ENCODE measurements at regions not wholly inside any gene's neighbourhood (a gene's known extent, or its start where the extent isn't known, plus 50 kb on each side); places are given as distances from the start of the nearest gene placed in this dataset.

GRCh38 chr10:78535716-78536218 is 502.1 kb downstream of the RPS24 start:
- ATAC-seq, result no peak
- Histone ChIP-seq H3K4me1 (no peaks in the 10 kb centered on the region), H3K9me3 (no peaks in the 10 kb centered on the region), H3K36me3 (ENCODE audit: insufficient read depth in 1 of 2, low read depth in 1 of 2) (no peaks in the 10 kb centered on the region), H3K4me3 (no peak overlapping the region), H3K27ac (no peak overlapping the region), H3K27me3 (ENCODE audit: insufficient read depth in 3 of 3, low read length in 2 of 3) (no peaks in the 10 kb centered on the region)
- 92 to 97% (median 94%) methylated on average over 4 of the region's 4 CpGs for WGBS, 3 donors
- DNase-seq, result no peak
- intact Hi-C loops (cut with DNase I), result no loop called here
- no peak for TF ChIP-seq CTCF (IDR thresholded peaks at IDR 0.05)

GRCh38 chr10:78537018-78537417 is 503.4 kb downstream of the RPS24 start:
- DNase-seq (no peak), ATAC-seq (no peak)
- 92 to 95% (median 93%) methylated on average over 5 of the region's 5 CpGs for WGBS, 3 donors
- no peak overlapping the region for H3K4me3 ChIP-seq
- H3K36me3 ChIP-seq (ENCODE audit: insufficient read depth in 1 of 2, low read depth in 1 of 2), result no peaks in the 10 kb centered on the region
- no peaks in the 10 kb centered on the region for H3K9me3 ChIP-seq
- intact Hi-C loops (cut with DNase I), result no loop called here
- H3K4me1 ChIP-seq, result no peaks in the 10 kb centered on the region
- H3K27me3 ChIP-seq (ENCODE audit: insufficient read depth in 3 of 3, low read length in 2 of 3), result no peaks in the 10 kb centered on the region
- no peak for TF ChIP-seq CTCF (IDR thresholded peaks at IDR 0.05)
- no peak overlapping the region for H3K27ac ChIP-seq

- 65 to 68% (median 66%) methylated on average over 7 of the region's 7 CpGs for whole genome bisulfite sequencing, 3 donors
- Histone ChIP-seq H3K4me3 (no peak overlapping the region), H3K36me3 (ENCODE audit: insufficient read depth in 1 of 2, low read depth in 1 of 2) (no peaks in the 10 kb centered on the region), H3K27me3 (ENCODE audit: insufficient read depth in 3 of 3, low read length in 2 of 3) (no peaks in the 10 kb centered on the region), H3K4me1 (peaks cover 11% of the 10 kb centered on the region), H3K9me3 (no peaks in the 10 kb centered on the region), H3K27ac (no peak overlapping the region)
- no peak for ATAC-seq
- intact Hi-C loops (cut with DNase I), result no loop called here
- no peak for TF ChIP-seq CTCF (IDR thresholded peaks at IDR 0.05)
- DNase-seq, result no peak
Observed at GRCh38 chr10:78539247-78539766, 505.6 kb downstream of the RPS24 start.

- DNase-seq (no peak), ATAC-seq (no peak)
- no peaks in the 10 kb centered on the region for H3K27me3 ChIP-seq (ENCODE audit: insufficient read depth in 3 of 3, low read length in 2 of 3)
- H3K9me3 ChIP-seq, result no peaks in the 10 kb centered on the region
- H3K4me3 ChIP-seq, result no peak overlapping the region
- intact Hi-C loops (cut with DNase I), result no loop called here
- H3K27ac ChIP-seq, result no peak overlapping the region
- H3K36me3 ChIP-seq (ENCODE audit: insufficient read depth in 1 of 2, low read depth in 1 of 2), result no peaks in the 10 kb centered on the region
- peaks cover 16% of the 10 kb centered on the region for H3K4me1 ChIP-seq
- TF ChIP-seq CTCF (IDR thresholded peaks at IDR 0.05), result no peak
- 86 to 93% (median 89%) methylated on average over 2 of the region's 2 CpGs for WGBS, 3 donors
Observed at GRCh38 chr10:78540355-78541076, 506.9 kb downstream of the RPS24 start.
